Loucy (cell line): ENCODE measurements at regions not wholly inside any gene's neighbourhood (a gene's known extent, or its start where the extent isn't known, plus 50 kb on each side); places are given as distances from the start of the nearest gene placed in this dataset.

Experiments used
- H2AFZ ChIP-seq: fragments of 200-600 bp; sonication (generic); 2 replicates; pipeline ENCODE4 v1.6.0; 2016; ENCODE audit warnings: antibody characterized with exemption, mild to moderate bottlenecking, low read length, moderate library complexity
- H3F3A ChIP-seq: fragments of 200-600 bp; 2 replicates; pipeline ENCODE4 v1.6.0; 2016; ENCODE audit warnings: antibody characterized with exemption, low read depth, mild to moderate bottlenecking
- H3K27me3 ChIP-seq: fragments of 200-600 bp; sonication (generic); 2 replicates; pipeline ENCODE4 v1.6.1; 2014; ENCODE audit warnings: low read length, mild to moderate bottlenecking; ENCODE audit not compliant: insufficient read depth, poor library complexity, severe bottlenecking
- H3K36me3 ChIP-seq: fragments of 200-600 bp; sonication (generic); 2 replicates; pipeline ENCODE4 v1.6.1; 2016; ENCODE audit warnings: low read length; ENCODE audit not compliant: insufficient read depth
- H3K4me1 ChIP-seq: fragments of 200-600 bp; sonication (generic); 2 replicates; pipeline ENCODE4 v1.5.1; 2014; ENCODE audit warnings: low read length, mild to moderate bottlenecking; ENCODE audit not compliant: insufficient read depth, poor library complexity, severe bottlenecking
- H3K4me2 ChIP-seq: fragments of 200-600 bp; sonication (generic); 2 replicates; pipeline ENCODE4 v1.6.0; 2014; ENCODE audit warnings: antibody characterized with exemption, low read length, low read depth, mild to moderate bottlenecking; ENCODE audit not compliant: poor library complexity, severe bottlenecking
- H3K4me3 ChIP-seq: fragments of 200-600 bp; sonication (generic); 2 replicates; pipeline ENCODE4 v1.5.1; 2014; ENCODE audit warnings: low read length, mild to moderate bottlenecking, mixed read lengths; ENCODE audit not compliant: poor library complexity, severe bottlenecking
- H3K79me2 ChIP-seq: fragments of 200-600 bp; sonication (generic); 2 replicates; pipeline ENCODE4 v1.6.1; 2014; ENCODE audit warnings: low read length; ENCODE audit not compliant: insufficient read depth
- H3K9ac ChIP-seq: fragments of 200-600 bp; sonication (generic); 2 replicates; pipeline ENCODE4 v1.6.0; 2014; ENCODE audit warnings: mild to moderate bottlenecking, low read depth, low read length, moderate library complexity; ENCODE audit not compliant: poor library complexity, severe bottlenecking
- H3K9me2 ChIP-seq: fragments of 200-600 bp; sonication (generic); replicated peaks from 2 replicates; pipeline ENCODE4 v1.6.1; 2016; ENCODE audit warnings: low read depth, low read length, mixed read lengths
- H3K9me3 ChIP-seq: fragments of 200-600 bp; sonication (generic); 2 replicates; pipeline ENCODE4 v1.6.1; 2014; ENCODE audit warnings: mild to moderate bottlenecking, antibody characterized with exemption, low read length, low read depth; ENCODE audit not compliant: insufficient read depth
- H4K20me1 ChIP-seq: fragments of 200-600 bp; sonication (generic); 2 replicates; pipeline ENCODE4 v1.6.0; 2014; ENCODE audit warnings: antibody characterized with exemption, low read length, mild to moderate bottlenecking; ENCODE audit not compliant: insufficient read depth, poor library complexity, severe bottlenecking
- EZH2phosphoT487 ChIP-seq: fragments of 200-600 bp; IDR thresholded peaks from 2 replicates; pipeline ENCODE4 v1.6.1; 2018; ENCODE audit warnings: antibody characterized with exemption, mild to moderate bottlenecking, moderate library complexity, borderline replicate concordance
- TF ChIP-seq, protein P1 (sequence below): fragments of 200-600 bp; sonication (generic); conservative IDR thresholded peaks from 2 replicates; pipeline ENCODE4 v1.5.1; 2014; ENCODE audit warnings: mild to moderate bottlenecking, antibody characterized with exemption, low read length

DNA sequence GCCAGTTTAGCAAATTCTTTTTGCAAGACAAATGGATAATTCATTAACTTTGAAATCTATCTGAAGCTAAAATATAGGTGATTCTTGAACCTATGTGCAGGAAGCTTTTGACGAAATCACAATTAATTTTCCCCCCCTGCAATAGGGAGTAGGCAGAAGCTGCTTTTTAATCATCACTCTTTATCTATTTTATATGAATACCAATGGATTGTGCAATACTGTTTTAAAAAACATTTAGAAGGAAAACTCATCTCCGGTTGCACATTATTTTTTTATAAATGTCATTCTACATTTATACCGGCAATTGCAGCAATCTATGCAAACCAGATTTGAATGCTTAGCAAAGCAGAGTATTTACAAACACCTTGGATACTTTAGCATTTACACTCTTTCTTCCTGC is 121.1 kb upstream of the TMCO5A start:
- H2AFZ ChIP-seq, result no peak overlapping the region
- no peaks in the 10 kb centered on the region for H3K27me3 ChIP-seq
- no peak overlapping the region for H3K4me2 ChIP-seq
- H4K20me1 ChIP-seq, result no peaks in the 10 kb centered on the region
- no peaks in the 10 kb centered on the region for H3K36me3 ChIP-seq
- H3K4me3 ChIP-seq, result no peak overlapping the region
- H3K4me1 ChIP-seq, result no peaks in the 10 kb centered on the region
- H3K9me2 ChIP-seq, result no peaks in the 10 kb centered on the region
- TF ChIP-seq, protein P1, sequence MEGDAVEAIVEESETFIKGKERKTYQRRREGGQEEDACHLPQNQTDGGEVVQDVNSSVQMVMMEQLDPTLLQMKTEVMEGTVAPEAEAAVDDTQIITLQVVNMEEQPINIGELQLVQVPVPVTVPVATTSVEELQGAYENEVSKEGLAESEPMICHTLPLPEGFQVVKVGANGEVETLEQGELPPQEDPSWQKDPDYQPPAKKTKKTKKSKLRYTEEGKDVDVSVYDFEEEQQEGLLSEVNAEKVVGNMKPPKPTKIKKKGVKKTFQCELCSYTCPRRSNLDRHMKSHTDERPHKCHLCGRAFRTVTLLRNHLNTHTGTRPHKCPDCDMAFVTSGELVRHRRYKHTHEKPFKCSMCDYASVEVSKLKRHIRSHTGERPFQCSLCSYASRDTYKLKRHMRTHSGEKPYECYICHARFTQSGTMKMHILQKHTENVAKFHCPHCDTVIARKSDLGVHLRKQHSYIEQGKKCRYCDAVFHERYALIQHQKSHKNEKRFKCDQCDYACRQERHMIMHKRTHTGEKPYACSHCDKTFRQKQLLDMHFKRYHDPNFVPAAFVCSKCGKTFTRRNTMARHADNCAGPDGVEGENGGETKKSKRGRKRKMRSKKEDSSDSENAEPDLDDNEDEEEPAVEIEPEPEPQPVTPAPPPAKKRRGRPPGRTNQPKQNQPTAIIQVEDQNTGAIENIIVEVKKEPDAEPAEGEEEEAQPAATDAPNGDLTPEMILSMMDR, result no peak
- TF ChIP-seq EZH2phosphoT487, result no peak
- H3F3A ChIP-seq, result no peaks in the 10 kb centered on the region
- no peaks in the 10 kb centered on the region for H3K9me3 ChIP-seq
- H3K79me2 ChIP-seq, result no peaks in the 10 kb centered on the region
- H3K9ac ChIP-seq, result no peak overlapping the region

DNA sequence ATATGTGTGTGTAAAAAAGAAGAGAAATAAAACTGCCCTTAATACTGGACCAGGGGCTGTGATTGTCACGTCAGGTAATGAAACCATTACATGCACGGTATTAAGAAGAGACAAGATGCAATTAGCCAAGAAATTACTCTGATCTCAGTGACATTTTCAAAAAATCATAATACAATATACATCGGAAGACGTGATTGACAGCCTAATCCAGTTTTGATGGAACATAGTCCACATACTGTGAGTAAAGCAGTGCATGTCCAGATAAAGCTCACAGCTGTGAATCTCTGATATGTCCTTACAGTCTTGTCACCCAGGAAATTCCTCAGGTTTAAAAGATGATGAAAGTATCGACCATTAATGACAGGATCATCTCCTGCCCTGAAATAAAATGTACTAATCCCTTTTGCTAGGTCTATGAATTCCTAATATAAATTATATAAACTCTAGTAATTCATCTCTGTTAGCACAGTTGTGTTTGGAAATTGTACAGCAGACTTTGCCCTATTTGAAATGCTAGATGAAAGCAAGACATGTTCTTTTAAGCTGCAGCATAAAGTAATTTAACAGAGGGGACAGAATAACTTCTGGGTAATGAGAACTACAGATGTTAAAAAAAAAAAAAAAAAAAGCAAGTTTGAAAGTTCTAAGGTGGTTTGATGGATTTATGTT is 119.5 kb upstream of the TMCO5A start:
- Histone ChIP-seq H3K79me2 (no peaks in the 10 kb centered on the region), H3K4me3 (no peak overlapping the region), H2AFZ (no peak overlapping the region), H3K4me2 (no peak overlapping the region), H3K9me2 (no peaks in the 10 kb centered on the region), H3K9ac (no peak overlapping the region), H3K36me3 (no peaks in the 10 kb centered on the region), H4K20me1 (no peaks in the 10 kb centered on the region), H3K9me3 (no peaks in the 10 kb centered on the region), H3K4me1 (no peaks in the 10 kb centered on the region), H3K27me3 (no peaks in the 10 kb centered on the region), H3F3A (no peaks in the 10 kb centered on the region)
- no peak for TF ChIP-seq EZH2phosphoT487
- TF ChIP-seq, protein P1, result no peak

DNA sequence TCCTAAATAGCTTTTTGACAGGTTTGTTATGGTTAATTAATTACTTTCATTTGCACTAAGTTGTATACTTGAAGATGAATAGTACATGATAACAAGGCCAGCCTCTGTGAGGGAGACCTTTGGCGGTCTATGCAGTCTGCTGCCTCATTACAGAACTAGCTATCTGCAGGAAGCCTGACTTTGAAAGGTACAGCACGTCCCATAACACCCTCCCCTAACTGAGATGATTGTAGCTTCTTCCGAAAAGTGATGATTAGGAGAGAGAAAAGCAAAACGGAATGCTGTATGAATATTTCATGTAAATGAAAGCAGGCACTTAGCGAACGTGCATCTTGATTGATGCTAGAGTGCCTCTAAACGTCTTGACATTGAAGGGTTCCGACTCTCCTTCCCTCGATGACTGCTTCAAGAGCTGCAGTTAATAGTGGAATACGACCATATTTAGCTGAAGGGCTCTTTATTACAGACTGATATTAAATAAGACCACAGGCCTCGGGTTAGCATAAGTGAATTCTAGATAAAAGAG is 116.2 kb upstream of the TMCO5A start:
- no peak overlapping the region for H3K4me3 ChIP-seq
- H3K79me2 ChIP-seq, result no peaks in the 10 kb centered on the region
- no peak overlapping the region for H2AFZ ChIP-seq

More for the DNA sequence above, 116.2 kb upstream of the TMCO5A start:
- H3K9ac ChIP-seq, result no peak overlapping the region
- TF ChIP-seq EZH2phosphoT487, result no peak
- TF ChIP-seq, protein P1, result no peak
- no peaks in the 10 kb centered on the region for H3K36me3 ChIP-seq
- no peaks in the 10 kb centered on the region for H4K20me1 ChIP-seq
- H3K9me3 ChIP-seq, result no peaks in the 10 kb centered on the region
- H3K4me1 ChIP-seq, result no peaks in the 10 kb centered on the region
- no peak overlapping the region for H3K4me2 ChIP-seq
- H3K27me3 ChIP-seq, result no peaks in the 10 kb centered on the region
- H3K9me2 ChIP-seq, result no peaks in the 10 kb centered on the region
- no peaks in the 10 kb centered on the region for H3F3A ChIP-seq
